ENCODE measurements at regions not wholly inside any gene's neighbourhood (a gene's known extent, or its start where the extent isn't known, plus 50 kb on each side); places are given as distances from the start of the nearest gene placed in this dataset.

- TF ChIP-seq POLR2A (IDR thresholded peaks at IDR 0.05) (no peak), CTCF (IDR thresholded peaks at IDR 0.05) (no peak)
Observed at GRCh38 chr1:38763121-38763520, 96.5 kb downstream of the RRAGC start.

Data from adrenal gland (tissue), 5 donors.